Hepatocyte (in vitro differentiated cells): ENCODE measurements at regions not wholly inside any gene's neighbourhood (a gene's known extent, or its start where the extent isn't known, plus 50 kb on each side); places are given as distances from the start of the nearest gene placed in this dataset.

Experiments used
- EZH2 ChIP-seq: fragments of 200-600 bp; sonication (generic); IDR thresholded peaks from 2 replicates; pipeline ENCODE4 v1.6.1; 2016; ENCODE audit warnings: antibody characterized with exemption, mild to moderate bottlenecking, borderline replicate concordance
- TF ChIP-seq, protein P1 (sequence below): fragments of 200-600 bp; sonication (generic); IDR thresholded peaks from 2 replicates; pipeline ENCODE4 v1.5.1; 2016; ENCODE audit warnings: antibody characterized with exemption, mild to moderate bottlenecking; ENCODE audit not compliant: poor library complexity

DNA sequence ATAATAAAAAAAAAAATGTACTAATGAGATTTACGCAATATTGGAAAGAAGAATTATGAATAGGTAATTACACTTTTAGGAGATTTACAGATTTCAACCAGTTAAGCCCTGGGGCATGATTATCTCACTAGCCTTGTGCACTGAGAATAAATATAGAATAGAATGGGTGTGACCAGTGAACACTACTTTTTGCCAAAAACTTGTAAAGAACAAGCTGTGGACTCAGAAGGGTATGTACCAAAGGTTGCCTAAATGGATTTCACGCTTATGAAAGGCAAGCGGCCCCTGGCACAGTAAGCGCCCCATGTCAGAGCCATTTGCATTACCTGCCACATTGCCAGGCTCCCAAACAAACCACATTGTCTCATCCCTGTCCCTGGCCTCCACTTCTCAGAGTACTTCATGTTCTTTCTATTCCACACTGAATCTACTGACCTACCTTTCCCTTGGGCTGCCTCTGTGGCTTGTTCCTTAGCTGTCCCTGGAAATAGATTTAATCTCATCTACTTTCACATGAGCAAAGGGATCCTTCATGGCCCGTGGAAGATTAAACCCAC, 170.6 kb upstream of the DIO2 start:
- TF ChIP-seq, protein P1, sequence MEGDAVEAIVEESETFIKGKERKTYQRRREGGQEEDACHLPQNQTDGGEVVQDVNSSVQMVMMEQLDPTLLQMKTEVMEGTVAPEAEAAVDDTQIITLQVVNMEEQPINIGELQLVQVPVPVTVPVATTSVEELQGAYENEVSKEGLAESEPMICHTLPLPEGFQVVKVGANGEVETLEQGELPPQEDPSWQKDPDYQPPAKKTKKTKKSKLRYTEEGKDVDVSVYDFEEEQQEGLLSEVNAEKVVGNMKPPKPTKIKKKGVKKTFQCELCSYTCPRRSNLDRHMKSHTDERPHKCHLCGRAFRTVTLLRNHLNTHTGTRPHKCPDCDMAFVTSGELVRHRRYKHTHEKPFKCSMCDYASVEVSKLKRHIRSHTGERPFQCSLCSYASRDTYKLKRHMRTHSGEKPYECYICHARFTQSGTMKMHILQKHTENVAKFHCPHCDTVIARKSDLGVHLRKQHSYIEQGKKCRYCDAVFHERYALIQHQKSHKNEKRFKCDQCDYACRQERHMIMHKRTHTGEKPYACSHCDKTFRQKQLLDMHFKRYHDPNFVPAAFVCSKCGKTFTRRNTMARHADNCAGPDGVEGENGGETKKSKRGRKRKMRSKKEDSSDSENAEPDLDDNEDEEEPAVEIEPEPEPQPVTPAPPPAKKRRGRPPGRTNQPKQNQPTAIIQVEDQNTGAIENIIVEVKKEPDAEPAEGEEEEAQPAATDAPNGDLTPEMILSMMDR = no peak
- no peak for TF ChIP-seq EZH2
